DMS153 treated with DMSO at 0.1 percent for 48 hours (cell line): ENCODE measurements at regions not wholly inside any gene's neighbourhood (a gene's known extent, or its start where the extent isn't known, plus 50 kb on each side); places are given as distances from the start of the nearest gene placed in this dataset.
A peak's percentile ranks its signal among the peaks of the same experiment; 100 is the strongest.

Source experiments
- DNase-seq: peaks from one replicate; lab custom pipeline; 2025; ENCODE audit not compliant: unreplicated experiment; lab: John Stamatoyannopoulos, UW

GRCh38 chr2:156098506-156098905 is 234.0 kb downstream of the NR4A2 start:
- no peak for DNase-seq

- no peak for DNase-seq
These were observed 243.9 kb downstream of the NR4A2 start for GRCh38 chr2:156088587-156088986.

- peak; percentile 21 for DNase-seq
These were observed 244.6 kb downstream of the NR4A2 start for GRCh38 chr2:156087875-156088274.

- DNase-seq: no peak
These were observed 248.6 kb downstream of the NR4A2 start for GRCh38 chr2:156083763-156084493.

- DNase-seq: no peak
These were observed 252.7 kb downstream of the NR4A2 start for GRCh38 chr2:156079845-156080244.

GRCh38 chr2:156077041-156077742 is 255.3 kb downstream of the NR4A2 start:
- no peak for DNase-seq

GRCh38 chr2:156065912-156066311 is 266.6 kb downstream of the NR4A2 start:
- no peak for DNase-seq

GRCh38 chr2:156064540-156064939 is 268.0 kb downstream of the NR4A2 start:
- DNase-seq: no peak

GRCh38 chr2:156057647-156058046 is 274.9 kb downstream of the NR4A2 start:
- no peak for DNase-seq

- DNase-seq: no peak
These were observed 277.5 kb downstream of the NR4A2 start for GRCh38 chr2:156054983-156055382.

- no peak for DNase-seq
These were observed 285.6 kb downstream of the NR4A2 start for GRCh38 chr2:156046900-156047299.

- DNase-seq: no peak
These were observed 289.6 kb downstream of the NR4A2 start for GRCh38 chr2:156042895-156043294.

- no peak for DNase-seq
These were observed 294.5 kb downstream of the NR4A2 start for GRCh38 chr2:156038021-156038420.

GRCh38 chr2:156037482-156037881 is 295.0 kb downstream of the NR4A2 start:
- no peak for DNase-seq

GRCh38 chr2:156031121-156031520 is 301.4 kb downstream of the NR4A2 start:
- DNase-seq: no peak

GRCh38 chr2:156023229-156023869 is 309.2 kb downstream of the NR4A2 start:
- no peak for DNase-seq

- no peak for DNase-seq
These were observed 311.1 kb downstream of the NR4A2 start for GRCh38 chr2:156021146-156022040.

GRCh38 chr2:156019341-156019740 is 313.2 kb downstream of the NR4A2 start:
- DNase-seq: no peak

- DNase-seq: no peak
These were observed 315.1 kb downstream of the NR4A2 start for GRCh38 chr2:156017341-156017885.

- no peak for DNase-seq
These were observed 323.2 kb downstream of the NR4A2 start for GRCh38 chr2:156009293-156009692.
